Muscle layer of colon (tissue), 2 donors: ENCODE measurements at regions not wholly inside any gene's neighbourhood (a gene's known extent, or its start where the extent isn't known, plus 50 kb on each side); places are given as distances from the start of the nearest gene placed in this dataset.

Experiments used
- H3K27ac ChIP-seq: one replicate; pipeline ENCODE4 v1.7.0; 2013; ENCODE audit warnings: low read depth, mild to moderate bottlenecking, low read length, moderate library complexity
- H3K27me3 ChIP-seq, 2 donors: one replicate each; pipeline ENCODE4 v1.7.0; 2013; ENCODE audit warnings: low read length in 2 of 2, mild to moderate bottlenecking in 2 of 2; ENCODE audit not compliant: insufficient read depth in 2 of 2, control insufficient read depth in 1 of 2
- H3K36me3 ChIP-seq: one replicate; pipeline ENCODE4 v1.7.0; 2013; ENCODE audit warnings: mild to moderate bottlenecking, low read length; ENCODE audit not compliant: insufficient read depth
- H3K4me1 ChIP-seq: one replicate; pipeline ENCODE4 v1.7.0; 2013; ENCODE audit warnings: mild to moderate bottlenecking, low read length; ENCODE audit not compliant: insufficient read depth
- H3K4me3 ChIP-seq, 2 donors: one replicate each; pipeline ENCODE4 v1.7.0; 2013; ENCODE audit warnings: low read length in 2 of 2, low read depth in 1 of 2, mild to moderate bottlenecking in 1 of 2, moderate library complexity in 1 of 2
- H3K9ac ChIP-seq: one replicate; pipeline ENCODE4 v1.7.0; 2013; ENCODE audit warnings: low read length
- H3K9me3 ChIP-seq: one replicate; pipeline ENCODE4 v1.7.0; 2013; ENCODE audit warnings: mild to moderate bottlenecking, low read length
- donor health status: abdominal sarcoma.
- donor health status: Adenocarcinoma of cecum.

- H3K27ac ChIP-seq: no peak overlapping the region
- no peak overlapping the region for H3K9ac ChIP-seq
- no peaks in the 10 kb centered on the region for H3K36me3 ChIP-seq
- H3K4me3 ChIP-seq: no peak overlapping the region
- no peaks in the 10 kb centered on the region for H3K4me1 ChIP-seq
- no peaks in the 10 kb centered on the region for H3K27me3 ChIP-seq
- H3K9me3 ChIP-seq: no peaks in the 10 kb centered on the region
Measured at GRCh38 chr18:1392046-1392445, 487.4 kb downstream of the ADCYAP1 start.

- no peaks in the 10 kb centered on the region for H3K4me1 ChIP-seq
- no peaks in the 10 kb centered on the region for H3K9me3 ChIP-seq
- H3K9ac ChIP-seq: no peak overlapping the region
- H3K27ac ChIP-seq: no peak overlapping the region
- no peaks in the 10 kb centered on the region for H3K36me3 ChIP-seq
- no peak overlapping the region for H3K4me3 ChIP-seq
- H3K27me3 ChIP-seq: no peaks in the 10 kb centered on the region
Measured at GRCh38 chr18:1392865-1393734, 488.4 kb downstream of the ADCYAP1 start.

DNA sequence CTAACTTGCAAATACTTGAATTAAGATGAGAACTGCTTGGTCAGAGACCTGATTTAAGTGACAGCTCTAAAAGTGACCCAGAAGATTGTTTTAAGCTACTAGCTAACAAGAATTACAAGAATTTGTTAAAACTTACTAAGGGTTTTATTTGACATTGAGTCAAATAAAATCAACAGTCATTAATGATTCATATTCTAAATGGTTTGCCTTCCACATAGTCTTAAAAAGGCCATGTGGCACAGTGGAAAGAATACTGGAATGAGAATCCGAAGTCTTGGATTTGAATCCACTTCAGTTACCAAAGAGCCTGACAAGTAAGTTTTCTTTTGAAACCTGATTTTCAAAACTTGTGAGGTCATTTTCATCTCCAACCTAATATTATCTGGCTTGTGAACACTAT lies 489.3 kb downstream of the ADCYAP1 start:
- Histone ChIP-seq H3K9me3 (no peaks in the 10 kb centered on the region), H3K4me1 (no peaks in the 10 kb centered on the region), H3K9ac (no peak overlapping the region), H3K27me3 (no peaks in the 10 kb centered on the region), H3K27ac (no peak overlapping the region), H3K36me3 (no peaks in the 10 kb centered on the region), H3K4me3 (no peak overlapping the region)

DNA sequence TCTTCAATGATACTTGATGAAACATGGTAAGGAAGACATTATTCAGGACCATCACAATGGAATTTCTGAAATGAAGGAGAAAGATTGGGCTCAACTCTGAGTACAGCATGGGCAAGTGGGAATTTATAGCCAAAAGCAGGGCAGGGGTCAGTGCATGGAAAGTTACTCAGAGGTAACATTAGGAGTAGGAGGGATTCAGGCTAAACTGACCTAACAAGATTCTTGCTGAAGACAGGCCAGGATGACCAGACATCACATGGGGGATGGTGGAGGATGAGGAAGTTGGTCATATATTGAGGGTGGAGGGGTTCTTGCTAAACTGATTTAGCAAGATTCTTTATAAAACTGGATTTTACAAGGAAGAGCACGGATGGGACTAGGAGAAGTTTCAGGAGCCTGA lies 489.8 kb downstream of the ADCYAP1 start:
- no peak overlapping the region for H3K4me3 ChIP-seq
- H3K36me3 ChIP-seq: no peaks in the 10 kb centered on the region
- H3K4me1 ChIP-seq: no peaks in the 10 kb centered on the region
- no peak overlapping the region for H3K9ac ChIP-seq
- H3K27me3 ChIP-seq: no peaks in the 10 kb centered on the region
- no peaks in the 10 kb centered on the region for H3K9me3 ChIP-seq
- H3K27ac ChIP-seq: no peak overlapping the region

DNA sequence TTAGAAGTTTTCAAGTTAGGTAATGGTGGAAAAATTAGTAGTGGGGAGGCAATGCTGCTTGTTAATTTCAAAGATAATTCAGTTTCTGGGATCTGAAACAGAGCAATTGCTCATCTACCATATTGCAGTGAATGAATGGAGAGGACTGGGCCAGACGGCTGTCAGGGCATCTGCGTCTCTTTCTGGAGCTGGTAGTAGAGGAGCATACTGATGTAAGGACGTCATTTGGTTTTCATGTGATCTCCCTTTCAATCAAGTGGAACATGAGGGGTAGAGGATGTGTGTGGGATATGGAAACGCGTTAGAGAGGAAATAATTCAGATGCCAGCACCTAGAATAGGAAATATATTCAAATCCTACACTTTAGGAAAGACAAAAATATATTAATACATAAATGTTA lies 490.3 kb downstream of the ADCYAP1 start:
- Histone ChIP-seq H3K4me1 (no peaks in the 10 kb centered on the region), H3K27ac (no peak overlapping the region), H3K9ac (no peak overlapping the region)

DNA sequence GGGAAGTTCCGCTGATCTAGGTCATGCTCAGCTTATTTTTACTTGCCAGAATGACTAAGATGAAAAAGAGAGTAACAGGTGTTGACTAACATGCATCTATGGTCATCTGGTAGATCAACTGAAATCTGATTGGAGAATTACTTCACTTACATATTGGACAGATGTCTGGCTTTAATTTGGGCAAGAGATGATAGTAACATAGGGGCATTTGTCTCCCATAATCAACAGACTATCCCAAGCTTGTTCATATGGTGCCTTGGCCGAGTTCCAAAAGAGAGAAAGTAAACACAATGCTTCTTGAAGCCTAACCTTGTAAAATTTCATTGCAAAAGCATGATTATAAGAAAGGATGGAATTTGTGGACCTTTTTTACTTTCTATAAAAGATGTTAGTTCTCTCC lies 503.7 kb downstream of the ADCYAP1 start:
- Histone ChIP-seq H3K4me1 (peaks cover 6% of the 10 kb centered on the region), H3K9ac (no peak overlapping the region), H3K27me3 (no peaks in the 10 kb centered on the region), H3K4me3 (no peak overlapping the region), H3K36me3 (no peaks in the 10 kb centered on the region), H3K27ac (no peak overlapping the region), H3K9me3 (no peaks in the 10 kb centered on the region)

More for the DNA sequence above, 490.3 kb downstream of the ADCYAP1 start:
- Histone ChIP-seq H3K4me3 (no peak overlapping the region), H3K9me3 (no peaks in the 10 kb centered on the region), H3K36me3 (no peaks in the 10 kb centered on the region), H3K27me3 (no peaks in the 10 kb centered on the region)

- no peak overlapping the region for H3K27ac ChIP-seq
Measured at GRCh38 chr18:1412655-1413322, 508.1 kb downstream of the ADCYAP1 start.

GRCh38 chr18:1413323-1413675 lies 508.6 kb downstream of the ADCYAP1 start:
- H3K36me3 ChIP-seq: no peaks in the 10 kb centered on the region
- H3K4me1 ChIP-seq: peaks cover 6% of the 10 kb centered on the region
- H3K4me3 ChIP-seq: no peak overlapping the region
- no peaks in the 10 kb centered on the region for H3K27me3 ChIP-seq
- H3K27ac ChIP-seq: no peak overlapping the region
- no peak overlapping the region for H3K9ac ChIP-seq
- no peaks in the 10 kb centered on the region for H3K9me3 ChIP-seq

More at GRCh38 chr18:1412655-1413322, 508.1 kb downstream of the ADCYAP1 start:
- no peaks in the 10 kb centered on the region for H3K9me3 ChIP-seq
- H3K4me1 ChIP-seq: peaks cover 6% of the 10 kb centered on the region
- no peak overlapping the region for H3K4me3 ChIP-seq
- H3K36me3 ChIP-seq: no peaks in the 10 kb centered on the region
- no peaks in the 10 kb centered on the region for H3K27me3 ChIP-seq
- H3K9ac ChIP-seq: no peak overlapping the region

- H3K9me3 ChIP-seq: no peaks in the 10 kb centered on the region
- no peak overlapping the region for H3K4me3 ChIP-seq
- no peak overlapping the region for H3K27ac ChIP-seq
- no peaks in the 10 kb centered on the region for H3K36me3 ChIP-seq
- H3K9ac ChIP-seq: no peak overlapping the region
- H3K4me1 ChIP-seq: peaks cover 6% of the 10 kb centered on the region
- no peaks in the 10 kb centered on the region for H3K27me3 ChIP-seq
Measured at GRCh38 chr18:1416074-1416473, 511.4 kb downstream of the ADCYAP1 start.

DNA sequence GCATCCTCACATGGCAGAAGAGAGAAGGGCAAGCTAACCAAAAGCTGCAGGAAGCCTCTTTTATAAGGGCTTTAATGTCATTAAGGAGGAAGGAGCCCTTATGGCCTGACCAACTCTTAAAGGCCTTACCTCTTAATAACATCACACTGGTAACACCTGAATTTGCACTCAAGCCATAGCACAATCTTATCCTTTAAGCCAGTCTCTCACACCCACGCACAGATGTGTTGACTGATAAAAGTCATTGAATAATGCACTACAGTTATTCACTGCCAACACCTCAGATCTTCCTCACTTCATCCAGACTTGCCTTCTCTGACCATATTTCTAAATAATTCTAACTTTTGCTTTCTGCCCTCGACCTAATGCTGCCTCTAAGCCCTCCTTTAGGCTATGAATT lies 516.8 kb downstream of the ADCYAP1 start:
- no peaks in the 10 kb centered on the region for H3K36me3 ChIP-seq
- no peaks in the 10 kb centered on the region for H3K4me1 ChIP-seq
- H3K27ac ChIP-seq: no peak overlapping the region
- H3K27me3 ChIP-seq: no peaks in the 10 kb centered on the region
- H3K9me3 ChIP-seq: no peaks in the 10 kb centered on the region
- H3K4me3 ChIP-seq: no peak overlapping the region
- H3K9ac ChIP-seq: no peak overlapping the region

GRCh38 chr18:1422634-1423033 lies 518.0 kb downstream of the ADCYAP1 start:
- H3K9ac ChIP-seq: no peak overlapping the region
- H3K4me3 ChIP-seq: no peak overlapping the region
- H3K27ac ChIP-seq: no peak overlapping the region
- no peaks in the 10 kb centered on the region for H3K27me3 ChIP-seq
- H3K36me3 ChIP-seq: no peaks in the 10 kb centered on the region
- H3K4me1 ChIP-seq: no peaks in the 10 kb centered on the region
- no peaks in the 10 kb centered on the region for H3K9me3 ChIP-seq

DNA sequence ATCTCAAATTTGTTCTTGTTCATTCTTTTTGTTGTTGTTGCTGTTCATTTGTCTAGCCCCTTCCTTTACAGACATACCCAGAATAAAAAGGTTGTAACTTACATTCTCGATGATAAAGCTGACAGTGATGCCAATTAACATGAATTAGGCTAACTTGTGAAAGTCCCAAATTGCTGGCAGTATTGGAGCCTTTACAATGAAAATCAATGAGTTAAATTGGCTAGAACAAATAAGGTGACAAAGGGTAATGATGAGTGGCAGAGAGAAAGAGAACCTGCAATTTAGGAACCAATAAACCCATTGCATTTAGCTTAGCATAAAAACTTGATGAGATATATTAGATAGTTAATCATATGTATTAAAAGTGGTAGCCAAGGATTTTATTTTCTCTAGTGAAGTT lies 521.0 kb downstream of the ADCYAP1 start:
- no peak overlapping the region for H3K27ac ChIP-seq
- H3K36me3 ChIP-seq: no peaks in the 10 kb centered on the region
- no peaks in the 10 kb centered on the region for H3K27me3 ChIP-seq
- no peak overlapping the region for H3K4me3 ChIP-seq
- no peaks in the 10 kb centered on the region for H3K4me1 ChIP-seq
- no peak overlapping the region for H3K9ac ChIP-seq
- no peaks in the 10 kb centered on the region for H3K9me3 ChIP-seq
